ENCODE measurements at regions not wholly inside any gene's neighbourhood (a gene's known extent, or its start where the extent isn't known, plus 50 kb on each side); places are given as distances from the start of the nearest gene placed in this dataset.
"Not testable (repeated sequence)": the region's sequence is repeated elsewhere in the genome, so short reads cannot be mapped to it uniquely, and the experiment has no call there.

DNA sequence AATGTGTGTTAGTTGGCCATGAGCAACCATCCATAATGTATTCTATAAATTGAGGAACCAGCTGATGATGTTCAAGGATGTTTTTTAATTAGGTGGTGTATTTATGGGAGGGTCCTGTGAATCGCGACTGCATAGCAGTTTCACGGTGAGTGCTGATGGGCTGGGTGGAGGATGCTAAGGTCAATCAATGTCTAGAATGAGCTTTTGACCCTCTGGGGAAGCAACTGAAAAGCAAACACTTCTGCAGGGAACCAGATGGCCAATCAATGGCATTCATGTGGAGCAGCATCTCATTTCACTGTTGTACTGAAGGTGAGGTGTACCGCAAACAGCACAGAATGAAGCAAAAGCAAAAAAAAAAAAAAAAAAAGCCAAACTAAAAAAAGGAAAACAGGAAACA lies 676.1 kb upstream of the TMEM132C start:
- no peak for DNase-seq

DNA sequence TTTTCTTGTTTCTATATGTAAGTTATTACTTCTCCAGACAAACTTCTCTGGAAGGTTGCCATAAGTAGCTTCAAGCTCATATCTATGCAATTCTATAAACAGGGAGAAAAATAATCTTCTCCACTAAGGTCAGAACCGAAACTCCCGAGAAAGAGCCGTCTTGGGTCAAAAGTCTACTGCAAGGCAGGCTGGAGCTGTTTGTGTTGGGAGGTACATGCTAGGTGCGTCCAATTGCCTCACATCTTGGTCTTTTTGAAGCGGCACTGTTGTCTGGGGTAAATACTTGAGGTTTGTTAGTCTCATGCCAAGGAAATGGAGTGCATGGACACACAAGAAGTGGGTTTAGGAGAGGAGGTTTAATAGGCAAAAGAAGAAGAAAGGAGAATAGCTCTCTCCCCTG lies 674.7 kb upstream of the TMEM132C start:
- DNase-seq: no peak

DNA sequence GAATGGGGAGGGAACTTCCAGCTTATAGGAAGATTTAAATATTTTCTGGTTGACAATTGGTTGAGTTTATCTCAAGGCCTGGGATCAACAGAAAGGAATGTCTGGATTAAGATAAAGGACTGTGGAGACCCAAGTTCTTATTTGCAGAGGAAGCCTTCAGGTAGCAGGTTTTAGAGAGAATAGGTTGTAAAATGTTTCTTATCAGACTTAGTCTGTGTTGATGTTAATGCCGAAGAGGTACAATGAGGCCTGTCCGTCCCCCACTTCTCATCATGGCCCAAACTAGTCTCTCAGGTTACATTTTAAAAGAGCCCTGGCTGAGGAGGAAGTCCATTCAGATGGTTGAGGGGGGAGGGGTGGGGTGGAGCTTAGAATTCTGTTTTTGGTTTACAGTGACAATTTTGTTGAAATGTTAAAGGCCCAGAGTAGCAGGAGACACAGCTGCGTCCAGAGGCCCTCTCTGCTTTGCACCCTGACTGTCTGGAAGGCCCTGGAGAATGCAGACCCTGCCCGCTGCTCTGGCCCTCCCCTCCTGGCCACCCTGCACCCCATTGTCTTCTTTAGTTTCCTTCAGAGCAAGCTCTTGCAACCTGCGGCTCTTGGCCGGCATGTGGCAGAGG lies 672.5 kb upstream of the TMEM132C start:
- DNase-seq: no peak

DNA sequence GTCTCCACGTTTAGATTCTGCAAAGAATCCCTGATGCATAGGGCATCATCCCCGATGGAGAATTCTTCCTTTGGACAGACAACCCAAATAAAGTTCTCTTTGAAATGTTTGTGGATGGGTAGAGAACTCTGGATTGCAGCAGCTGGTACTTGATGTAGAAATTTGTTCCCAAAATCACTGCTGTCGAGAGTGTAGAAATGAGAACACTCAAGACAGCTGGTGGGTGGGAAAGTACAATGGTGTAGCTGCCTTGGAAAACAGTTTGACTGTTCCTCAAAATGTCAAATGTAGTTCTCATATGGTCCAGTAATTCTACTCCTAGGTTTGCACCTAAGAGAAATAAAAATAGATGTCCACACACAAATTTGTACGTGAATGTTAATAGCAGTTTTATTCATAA lies 671.5 kb upstream of the TMEM132C start:
- no peak for DNase-seq

DNA sequence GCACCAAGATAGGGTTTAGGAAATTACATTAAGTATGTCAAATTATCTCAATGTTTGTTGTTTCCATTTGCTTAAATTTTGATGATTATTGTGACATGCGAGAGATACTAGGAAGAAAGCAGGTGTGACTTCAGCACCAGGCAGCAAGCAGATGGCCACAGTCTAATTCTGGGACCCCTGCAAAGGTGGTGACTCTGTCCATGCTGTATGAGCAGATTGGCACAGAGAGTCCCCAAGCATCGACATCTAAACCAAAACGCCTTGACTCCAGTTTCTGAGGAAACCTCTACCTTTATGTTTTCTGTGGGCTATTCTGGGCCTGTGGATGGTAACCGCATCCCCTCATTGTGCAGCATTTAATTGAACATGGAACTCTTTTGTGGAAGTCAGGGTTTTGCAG lies 670.1 kb upstream of the TMEM132C start:
- DNase-seq: no peak

DNA sequence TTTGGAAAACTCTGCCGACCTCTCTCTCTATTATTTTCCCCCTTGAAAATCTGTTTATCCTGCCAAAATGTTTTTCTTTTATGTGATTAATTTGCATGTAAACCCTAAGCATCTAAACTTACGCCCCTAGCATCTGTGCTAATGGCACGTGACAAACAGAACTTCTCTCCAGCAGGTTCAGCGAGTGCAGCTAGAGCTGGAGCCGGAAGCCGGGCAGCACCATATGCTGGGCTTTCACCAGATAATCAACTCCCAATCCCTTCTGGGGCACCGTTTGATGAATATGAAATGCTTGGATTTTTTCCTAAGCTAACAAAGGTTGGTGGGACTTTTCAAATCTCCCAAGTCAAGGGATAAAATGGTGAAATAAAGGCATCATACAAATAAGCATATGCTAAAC lies 667.5 kb upstream of the TMEM132C start:
- no peak for DNase-seq

DNA sequence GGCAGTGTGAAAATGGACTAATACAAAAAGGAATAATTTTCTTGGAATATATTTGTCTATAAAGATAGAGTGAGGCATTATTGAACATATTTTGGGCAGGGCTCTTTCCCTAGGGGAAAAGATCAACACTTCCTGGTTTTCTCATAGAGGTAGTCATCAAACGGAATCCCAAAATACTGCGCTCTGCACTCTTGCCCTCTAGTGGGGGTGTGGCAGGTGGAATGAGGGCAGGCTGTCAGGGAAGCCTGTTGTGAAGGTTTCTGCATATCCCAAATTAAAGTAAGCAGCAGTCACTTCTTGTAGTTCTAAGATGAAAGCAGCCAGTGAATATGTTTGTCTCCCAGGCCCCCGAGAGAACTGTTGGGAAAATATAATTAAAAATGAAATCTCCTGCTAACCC lies 666.8 kb upstream of the TMEM132C start:
- no peak for DNase-seq

DNA sequence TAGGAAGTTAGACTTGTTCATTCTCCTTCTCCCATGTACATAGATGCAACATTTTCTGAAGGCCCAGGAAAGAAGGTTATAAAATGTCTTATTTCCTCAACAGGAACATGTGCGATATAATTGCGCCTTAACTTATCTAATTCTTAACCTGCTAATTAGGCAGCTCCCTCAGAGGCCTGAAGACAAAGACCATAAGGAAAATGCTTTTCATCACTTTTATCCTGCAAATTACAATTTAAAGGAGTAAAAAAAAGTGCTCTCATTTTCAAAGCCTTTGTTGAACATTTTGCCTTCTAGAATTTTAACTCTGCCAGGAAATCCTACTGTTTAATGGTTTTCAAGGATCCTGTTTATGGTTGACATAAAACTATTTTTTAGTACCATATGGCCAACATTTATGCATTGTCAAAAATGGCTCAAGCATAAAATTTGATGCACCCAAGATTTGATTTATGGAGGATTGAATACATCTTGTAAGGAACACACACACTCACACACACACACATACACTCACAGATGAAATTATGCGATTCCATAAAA lies 660.4 kb upstream of the TMEM132C start:
- no peak for DNase-seq

DNA sequence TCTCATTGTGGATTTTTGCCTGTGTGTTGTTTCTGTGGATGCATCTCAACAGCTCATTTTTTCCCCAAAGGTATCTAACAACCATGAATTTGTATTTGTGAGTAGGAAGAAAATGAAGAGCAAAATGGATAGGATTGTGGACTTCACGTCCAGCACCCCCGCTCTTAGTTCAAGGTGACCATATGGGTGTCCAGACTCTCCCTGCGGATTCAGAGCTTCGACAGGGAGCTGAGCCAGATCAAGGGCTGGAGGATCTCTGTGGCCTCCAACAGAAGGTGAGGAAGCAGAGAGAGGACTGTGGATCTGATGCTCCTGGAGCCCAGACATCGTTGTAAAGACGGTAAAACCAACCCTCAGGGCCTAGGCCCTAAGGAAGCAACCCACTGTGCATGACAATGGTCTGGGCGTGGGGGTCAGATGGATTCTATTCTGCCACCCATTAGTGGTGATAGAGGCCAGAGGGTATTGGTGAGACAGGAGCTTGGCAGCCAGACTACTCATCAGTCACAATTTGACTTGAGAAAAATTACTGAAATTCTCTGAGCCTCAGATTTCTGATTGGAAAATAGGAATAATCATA lies 659.7 kb upstream of the TMEM132C start:
- DNase-seq: no peak

DNA sequence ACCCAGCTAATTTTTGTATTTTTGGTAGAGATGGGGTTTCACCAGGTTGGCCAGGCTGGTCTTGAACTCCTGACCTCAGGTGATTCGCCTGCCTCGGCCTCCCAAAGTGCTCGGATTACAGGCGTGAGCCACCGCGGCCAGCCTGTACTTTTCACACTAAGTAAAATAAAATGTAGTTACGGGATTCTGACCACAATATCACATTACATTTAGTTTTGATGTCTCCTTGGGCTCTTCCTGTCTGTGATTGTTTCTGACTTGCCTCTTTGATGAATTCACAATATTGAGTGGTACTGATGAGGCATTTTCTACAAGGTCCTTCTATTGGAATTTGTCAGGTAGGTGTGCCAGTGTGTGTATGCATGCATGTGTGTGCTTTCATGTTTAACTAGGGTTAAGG lies 658.6 kb upstream of the TMEM132C start:
- not testable (repeated sequence) for DNase-seq

DNA sequence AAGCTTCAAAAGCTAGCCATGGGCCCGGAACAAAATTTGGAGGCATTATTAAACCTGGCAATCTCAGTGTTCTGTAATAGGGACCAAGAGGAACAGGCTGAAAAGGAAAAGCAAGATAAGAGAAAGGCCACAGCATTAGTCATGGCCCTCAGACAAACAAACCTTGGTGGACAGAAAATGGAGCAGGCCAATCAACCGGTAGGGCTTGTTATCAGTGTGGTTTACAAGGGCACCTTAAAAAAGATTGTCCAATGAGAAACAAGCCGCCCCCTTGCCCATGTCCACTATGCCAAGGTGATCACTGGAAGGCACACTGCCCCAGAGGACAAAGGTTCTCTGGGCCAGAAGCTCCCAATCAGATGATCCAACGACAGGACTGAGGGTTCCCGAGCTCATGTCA lies 653.9 kb upstream of the TMEM132C start:
- DNase-seq: no peak

DNA sequence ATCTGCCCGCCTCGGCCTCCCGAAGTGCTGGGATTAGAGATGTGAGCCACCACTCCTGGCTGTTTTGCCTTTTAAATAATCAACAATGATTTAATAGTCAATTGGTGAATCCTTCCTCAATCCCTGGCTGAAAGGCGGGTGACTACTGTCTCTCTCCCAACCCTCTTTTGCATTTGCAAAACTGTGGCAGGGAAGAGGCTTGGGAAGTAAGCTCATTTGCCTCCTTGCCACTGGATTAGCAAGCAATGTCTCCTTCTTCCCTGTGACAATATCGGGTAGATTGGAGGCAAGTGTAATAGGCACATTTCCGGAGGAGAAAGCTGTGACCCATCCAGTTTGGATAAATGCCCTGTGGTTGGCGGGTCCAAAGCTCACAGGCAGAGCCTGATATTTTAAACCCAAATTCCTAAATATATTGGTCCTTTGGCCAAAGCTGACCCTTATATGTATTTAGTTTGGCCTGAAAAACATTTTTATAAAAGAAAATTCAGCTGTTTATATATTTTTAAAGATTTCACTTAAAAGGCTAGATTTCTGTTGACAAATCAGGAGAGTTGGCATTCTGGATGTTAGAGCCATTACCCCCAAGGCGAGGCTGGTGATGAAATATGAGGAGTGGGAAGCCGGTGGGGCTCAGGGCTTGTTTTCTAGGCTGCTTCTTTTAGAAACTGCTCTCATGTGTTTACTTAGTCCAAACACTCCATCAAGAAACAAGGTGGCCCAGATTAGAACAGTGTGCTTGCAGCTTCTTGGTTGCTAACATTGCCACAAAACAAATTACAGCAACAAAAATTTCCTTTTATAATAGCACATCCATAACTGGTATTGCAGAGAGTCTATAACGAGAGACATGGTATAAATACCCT lies 646.9 kb upstream of the TMEM132C start:
- no peak for DNase-seq

DNA sequence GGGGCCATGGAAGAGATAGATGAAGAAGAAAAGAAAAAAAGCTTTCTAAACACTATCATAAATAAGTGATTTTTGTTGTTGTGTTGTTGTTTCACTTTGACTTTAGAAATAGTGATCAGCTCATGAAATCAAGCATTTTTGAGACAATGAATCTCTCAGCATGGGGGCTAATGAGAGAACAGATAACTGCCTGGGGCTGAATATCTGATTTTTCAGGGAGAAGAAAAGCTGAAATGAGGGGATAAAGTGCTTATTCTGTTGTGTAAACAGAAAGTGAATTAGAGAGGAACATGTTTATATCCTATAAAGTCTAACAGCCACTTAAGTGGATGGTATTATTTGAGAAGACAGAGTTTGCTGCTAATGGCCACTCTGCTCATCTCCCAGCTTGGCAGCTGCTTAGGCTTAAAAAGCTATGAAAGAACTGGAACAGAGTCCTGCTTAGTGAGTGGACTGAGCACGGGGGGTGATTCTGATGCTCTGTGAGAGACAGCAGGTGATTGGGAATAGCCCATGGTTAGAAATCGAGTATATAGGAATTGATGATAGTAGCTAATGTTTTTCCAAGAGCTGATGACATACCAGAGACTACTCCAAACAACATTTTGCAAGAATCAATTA lies 646.1 kb upstream of the TMEM132C start:
- no peak for DNase-seq

DNA sequence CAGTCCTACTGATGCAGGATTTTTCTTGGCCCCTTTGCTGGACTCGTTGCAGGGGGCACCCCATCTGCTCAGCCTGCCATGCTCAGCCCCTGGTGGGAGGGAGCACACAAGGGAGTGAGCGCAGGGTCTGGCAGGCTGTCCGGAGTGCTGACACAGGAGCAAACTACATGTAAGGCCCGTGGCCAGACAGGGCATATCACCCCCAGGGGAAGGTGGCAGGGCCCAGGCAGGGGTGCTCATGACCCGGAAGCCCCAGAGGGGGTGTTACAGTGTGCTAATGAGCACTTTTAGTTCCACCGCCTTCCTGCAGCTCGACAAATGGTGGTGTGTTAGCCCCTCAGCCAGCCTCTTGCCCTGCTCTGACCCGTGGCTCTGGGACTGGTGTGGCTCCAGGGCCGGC lies 645.6 kb upstream of the TMEM132C start:
- no peak for DNase-seq

DNA sequence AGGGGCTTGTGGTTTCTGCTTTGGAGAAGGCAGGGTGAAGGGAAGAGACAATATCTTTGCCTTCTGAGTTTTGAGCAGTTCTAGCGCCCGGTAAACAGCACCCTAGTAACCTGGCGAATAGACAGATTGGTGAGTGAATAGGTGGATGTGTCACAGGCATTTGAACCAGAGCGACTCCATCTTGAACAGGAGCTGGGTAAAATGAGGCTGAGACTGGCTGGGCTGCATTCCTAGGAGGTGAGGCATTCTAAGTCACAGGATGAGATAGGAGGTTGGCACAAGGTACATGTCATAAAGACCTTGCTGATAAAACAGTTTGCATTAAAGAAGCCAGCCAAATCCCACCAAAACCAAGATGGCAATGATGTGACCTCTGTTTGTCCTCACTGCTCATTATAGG lies 643.6 kb upstream of the TMEM132C start:
- DNase-seq: no peak

DNA sequence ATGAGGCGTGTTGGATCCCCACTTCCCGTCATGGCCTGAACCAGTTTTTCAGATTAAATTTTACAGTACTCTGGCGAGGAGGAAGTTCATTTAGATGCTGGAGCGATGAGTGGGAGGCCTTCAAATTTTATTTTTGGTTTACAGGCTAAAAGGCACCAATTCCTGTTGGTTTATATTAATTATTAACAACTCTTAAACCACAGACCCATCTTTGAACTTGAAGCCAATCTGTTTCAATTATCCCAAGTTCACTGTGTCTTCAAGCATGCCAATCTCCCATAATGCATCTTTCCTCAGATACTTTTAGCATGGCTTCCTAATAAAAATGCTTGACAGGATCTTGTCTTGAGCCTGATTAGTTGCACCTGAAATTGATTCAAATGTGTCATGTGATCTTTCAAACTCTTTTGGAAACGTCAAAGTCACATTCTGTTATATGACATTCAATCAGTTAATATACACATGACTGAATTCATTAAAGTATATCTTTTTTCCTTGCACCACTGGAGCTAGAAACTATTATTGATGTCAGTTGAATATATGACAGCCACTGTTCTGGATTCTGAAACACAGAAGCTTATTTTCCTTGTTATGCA lies 641.7 kb upstream of the TMEM132C start:
- DNase-seq: no peak

DNA sequence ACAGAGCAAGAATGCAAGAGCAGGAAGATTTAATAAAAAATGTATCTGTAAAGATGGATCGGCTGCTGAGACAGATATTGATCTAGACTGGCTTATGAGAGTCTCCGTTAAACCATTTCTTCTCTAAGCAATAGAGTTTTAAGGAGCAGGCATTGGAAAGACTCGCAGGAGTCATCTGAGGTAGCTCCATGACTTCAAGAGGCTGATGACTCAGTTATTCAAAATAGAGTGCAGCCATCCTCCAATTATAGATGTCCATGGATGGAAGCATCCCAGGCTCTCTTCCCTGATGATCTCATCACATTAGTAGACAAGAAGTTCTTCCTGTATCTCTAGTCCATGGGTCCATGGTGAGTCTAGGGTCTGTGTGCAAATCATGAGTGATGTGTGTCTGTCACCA lies 638.3 kb upstream of the TMEM132C start:
- DNase-seq: no peak

DNA sequence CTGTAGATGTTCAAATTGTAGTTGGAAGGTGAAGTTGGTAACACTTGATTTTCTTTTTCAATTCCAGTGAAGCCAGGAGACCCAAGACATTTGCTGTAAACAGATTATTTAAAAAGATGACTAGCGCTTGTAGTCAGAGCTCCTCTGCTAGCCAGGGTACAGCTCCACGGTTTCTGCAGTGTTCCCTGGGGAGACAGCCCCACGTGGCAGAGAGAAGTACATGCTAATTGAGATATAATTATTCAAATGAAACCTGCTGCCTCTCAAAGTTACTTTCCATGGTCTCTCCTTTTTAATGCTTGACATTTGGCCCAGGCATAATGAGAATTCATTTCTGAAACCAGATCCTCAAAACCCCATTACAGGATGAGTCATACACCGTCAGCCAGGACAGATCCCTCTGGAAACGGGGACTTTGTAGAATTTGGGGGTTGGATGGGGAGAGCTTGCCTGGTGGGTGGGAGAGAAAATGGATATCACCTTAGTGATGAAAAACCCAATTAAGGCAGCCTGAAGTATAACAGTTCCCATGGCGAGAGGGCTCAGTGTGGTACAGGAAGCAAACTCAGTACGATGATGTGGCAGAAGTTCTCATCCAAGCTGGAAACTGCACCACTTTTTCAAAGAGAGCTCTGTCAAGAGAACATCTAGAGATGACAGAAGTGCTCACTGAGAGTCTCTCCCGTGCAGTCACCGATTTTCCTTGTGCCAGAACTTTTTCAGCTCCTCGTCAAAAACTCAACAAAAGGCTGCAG lies 637.7 kb upstream of the TMEM132C start:
- no peak for DNase-seq

DNA sequence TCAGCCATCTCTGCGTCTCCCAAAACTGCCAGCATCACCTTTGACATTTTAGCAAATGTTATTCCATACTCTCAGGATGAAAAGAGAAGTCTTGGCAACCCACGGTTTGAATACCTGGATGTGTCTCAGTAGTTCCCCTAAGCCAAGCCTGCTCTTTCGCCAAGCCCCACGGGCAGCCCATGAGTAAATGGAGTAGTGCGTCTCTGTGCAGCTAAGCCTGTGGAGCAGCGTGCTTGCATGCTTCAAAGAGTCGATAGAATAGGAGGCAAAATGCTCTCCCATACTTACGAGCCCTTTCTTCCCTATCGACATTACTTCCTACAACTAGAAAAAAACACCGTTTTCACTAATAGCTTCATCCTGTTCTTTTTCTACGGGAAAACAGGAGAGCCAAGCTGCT lies 634.5 kb upstream of the TMEM132C start:
- no peak for DNase-seq

DNA sequence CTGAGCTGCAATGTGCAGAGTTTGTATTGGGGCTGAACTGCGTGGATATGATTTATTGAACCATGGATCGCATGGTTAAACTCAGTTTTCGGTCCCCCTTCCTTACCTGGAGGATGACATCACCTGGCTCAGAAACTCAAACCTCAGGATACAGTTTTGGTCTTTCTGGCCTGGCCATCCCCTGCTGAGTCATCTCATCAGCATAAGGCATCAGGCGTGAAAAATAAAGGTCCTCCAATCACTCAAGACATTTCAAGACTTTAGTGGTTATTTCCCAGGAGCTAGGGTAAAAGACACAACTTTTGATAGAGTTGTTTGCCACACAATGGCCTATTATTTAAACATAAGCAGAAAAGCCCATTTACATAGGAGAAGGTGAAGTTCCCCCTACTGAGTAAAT lies 631.1 kb upstream of the TMEM132C start:
- no peak for DNase-seq

DNA sequence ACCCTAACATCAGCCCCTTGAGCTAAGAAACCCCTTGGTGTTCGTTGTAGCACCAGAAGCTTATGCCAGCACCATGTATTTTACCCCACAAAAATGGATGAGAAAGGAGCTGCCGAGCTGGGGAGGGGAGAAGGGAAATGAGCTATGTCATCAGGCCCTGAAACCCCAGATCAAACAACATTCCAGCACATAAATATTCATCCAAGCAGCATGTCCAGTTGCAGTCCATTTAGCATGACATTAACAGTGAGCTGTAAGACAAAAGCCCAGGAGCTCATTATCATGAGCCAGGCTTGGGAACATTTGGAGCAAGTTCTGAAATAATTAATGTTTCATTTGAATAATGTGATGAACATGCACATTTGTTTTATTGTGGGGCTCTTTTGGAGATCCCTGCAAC lies 630.1 kb upstream of the TMEM132C start:
- no peak for DNase-seq

DNA sequence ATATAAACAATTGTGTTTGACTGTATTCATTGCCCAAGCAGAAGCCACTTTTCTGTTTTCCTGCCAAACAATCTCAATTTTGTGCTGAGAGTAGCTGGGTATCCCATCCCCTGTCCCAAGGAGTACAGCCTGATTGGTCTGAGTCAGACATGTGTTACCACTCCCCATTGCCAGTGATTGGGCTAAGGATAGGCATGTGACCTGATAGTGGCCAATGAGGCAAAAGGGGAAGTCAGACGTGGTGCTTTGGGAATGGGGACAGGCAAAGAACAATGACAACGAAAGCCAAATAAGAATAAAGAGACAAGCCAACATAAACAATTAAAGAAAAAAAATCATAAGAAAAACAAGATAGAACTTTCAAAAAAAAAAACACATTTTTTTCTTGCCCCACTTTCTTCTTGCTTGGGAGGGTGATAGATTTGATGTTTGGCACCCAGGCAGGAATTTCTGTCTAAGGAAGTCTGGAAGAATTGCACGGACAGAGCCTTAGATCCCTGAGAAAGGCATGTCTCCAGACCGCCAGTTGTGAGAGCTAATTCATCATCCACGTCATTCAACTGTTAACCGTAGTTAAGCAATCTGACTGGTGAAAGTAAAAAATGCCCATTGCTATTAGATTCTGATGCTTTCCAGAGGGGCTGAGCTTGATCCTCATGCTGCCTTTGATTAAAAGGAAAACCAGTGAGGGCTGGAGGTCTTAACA lies 626.6 kb upstream of the TMEM132C start:
- no peak for DNase-seq

Measured in NCI-H1048 (cell line).